ENCODE measurements at regions not wholly inside any gene's neighbourhood (a gene's known extent, or its start where the extent isn't known, plus 50 kb on each side); places are given as distances from the start of the nearest gene placed in this dataset.

- Histone ChIP-seq H3K4me2 (no peak overlapping the region), H4K20me1 (ENCODE audit: low read depth) (no peaks in the 10 kb centered on the region), H3K27ac (no peak overlapping the region), H3K4me1 (peaks cover 17% of the 10 kb centered on the region), H3K36me3 (no peaks in the 10 kb centered on the region), H2AFZ (replicated peaks) (no peak overlapping the region), H3K9ac (no peak overlapping the region), H3K4me3 (no peak overlapping the region), H3K79me2 (ENCODE audit: low read depth) (no peaks in the 10 kb centered on the region), H3K27me3 (no peaks in the 10 kb centered on the region), H3K9me3 (ENCODE audit: low read depth) (no peaks in the 10 kb centered on the region), H3F3A (ENCODE audit: low read depth) (peaks cover 19% of the 10 kb centered on the region)
- Mint-ChIP-seq H3K36me3 (no peaks in the 10 kb centered on the region), H3K4me3 (no peak overlapping the region), H3K27ac (no peak overlapping the region), H3K9me3 (peaks cover 2% of the 10 kb centered on the region), H3K27me3 (ENCODE audit: insufficient read depth, low read depth) (peaks cover 21% of the 10 kb centered on the region), H3K4me1 (peaks cover 44% of the 10 kb centered on the region)
- TF ChIP-seq, protein P1, sequence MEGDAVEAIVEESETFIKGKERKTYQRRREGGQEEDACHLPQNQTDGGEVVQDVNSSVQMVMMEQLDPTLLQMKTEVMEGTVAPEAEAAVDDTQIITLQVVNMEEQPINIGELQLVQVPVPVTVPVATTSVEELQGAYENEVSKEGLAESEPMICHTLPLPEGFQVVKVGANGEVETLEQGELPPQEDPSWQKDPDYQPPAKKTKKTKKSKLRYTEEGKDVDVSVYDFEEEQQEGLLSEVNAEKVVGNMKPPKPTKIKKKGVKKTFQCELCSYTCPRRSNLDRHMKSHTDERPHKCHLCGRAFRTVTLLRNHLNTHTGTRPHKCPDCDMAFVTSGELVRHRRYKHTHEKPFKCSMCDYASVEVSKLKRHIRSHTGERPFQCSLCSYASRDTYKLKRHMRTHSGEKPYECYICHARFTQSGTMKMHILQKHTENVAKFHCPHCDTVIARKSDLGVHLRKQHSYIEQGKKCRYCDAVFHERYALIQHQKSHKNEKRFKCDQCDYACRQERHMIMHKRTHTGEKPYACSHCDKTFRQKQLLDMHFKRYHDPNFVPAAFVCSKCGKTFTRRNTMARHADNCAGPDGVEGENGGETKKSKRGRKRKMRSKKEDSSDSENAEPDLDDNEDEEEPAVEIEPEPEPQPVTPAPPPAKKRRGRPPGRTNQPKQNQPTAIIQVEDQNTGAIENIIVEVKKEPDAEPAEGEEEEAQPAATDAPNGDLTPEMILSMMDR (IDR thresholded peaks at IDR 0.05): no peak
- TF ChIP-seq EZH2 (IDR thresholded peaks at IDR 0.05) (no peak), EZH2phosphoT487 (IDR thresholded peaks at IDR 0.05) (no peak)
- no peak for DNase-seq (ENCODE audit: low spot score)
Measured at GRCh38 chr11:70739091-70739490, 340.8 kb downstream of the CTTN start.

GRCh38 chr11:70739811-70740487 is 341.6 kb downstream of the CTTN start:
- H3K9me3 ChIP-seq (ENCODE audit: low read depth): no peaks in the 10 kb centered on the region

GRCh38 chr11:70740488-70740851 is 342.1 kb downstream of the CTTN start:
- Histone ChIP-seq H3K4me1 (peaks cover 14% of the 10 kb centered on the region), H3K4me2 (no peak overlapping the region), H3K27me3 (no peaks in the 10 kb centered on the region), H3F3A (ENCODE audit: low read depth) (peaks cover 19% of the 10 kb centered on the region), H2AFZ (replicated peaks) (no peak overlapping the region), H3K9ac (no peak overlapping the region), H3K27ac (no peak overlapping the region), H4K20me1 (ENCODE audit: low read depth) (no peaks in the 10 kb centered on the region), H3K4me3 (no peak overlapping the region), H3K36me3 (no peaks in the 10 kb centered on the region), H3K9me3 (ENCODE audit: low read depth) (no peaks in the 10 kb centered on the region), H3K79me2 (ENCODE audit: low read depth) (no peaks in the 10 kb centered on the region)
- Mint-ChIP-seq H3K36me3 (no peaks in the 10 kb centered on the region), H3K4me3 (no peak overlapping the region), H3K4me1 (peaks cover 40% of the 10 kb centered on the region), H3K27ac (no peak overlapping the region), H3K9me3 (peaks cover 2% of the 10 kb centered on the region), H3K27me3 (ENCODE audit: insufficient read depth, low read depth) (peaks cover 21% of the 10 kb centered on the region)
- DNase-seq (ENCODE audit: low spot score): no peak
- TF ChIP-seq EZH2 (IDR thresholded peaks at IDR 0.05) (no peak), EZH2phosphoT487 (IDR thresholded peaks at IDR 0.05) (no peak)
- TF ChIP-seq, protein P1 (IDR thresholded peaks at IDR 0.05): no peak

More at GRCh38 chr11:70739811-70740487, 341.6 kb downstream of the CTTN start:
- H3K27ac Mint-ChIP-seq: no peak overlapping the region
- peaks cover 2% of the 10 kb centered on the region for H3K9me3 Mint-ChIP-seq
- peaks cover 14% of the 10 kb centered on the region for H3K4me1 ChIP-seq
- no peak for TF ChIP-seq EZH2phosphoT487 (IDR thresholded peaks at IDR 0.05)
- TF ChIP-seq, protein P1 (IDR thresholded peaks at IDR 0.05): peak; percentile 28
- no peak for TF ChIP-seq EZH2 (IDR thresholded peaks at IDR 0.05)
- no peaks in the 10 kb centered on the region for H3K36me3 ChIP-seq
- peaks cover 19% of the 10 kb centered on the region for H3F3A ChIP-seq (ENCODE audit: low read depth)
- DNase-seq (ENCODE audit: low spot score): peak; percentile 45
- peaks cover 21% of the 10 kb centered on the region for H3K27me3 Mint-ChIP-seq (ENCODE audit: insufficient read depth, low read depth)
- no peak overlapping the region for H3K9ac ChIP-seq
- no peak overlapping the region for H2AFZ ChIP-seq (replicated peaks)
- H3K27me3 ChIP-seq: no peaks in the 10 kb centered on the region
- peaks cover 40% of the 10 kb centered on the region for H3K4me1 Mint-ChIP-seq
- no peaks in the 10 kb centered on the region for H3K79me2 ChIP-seq (ENCODE audit: low read depth)
- H4K20me1 ChIP-seq (ENCODE audit: low read depth): no peaks in the 10 kb centered on the region
- H3K27ac ChIP-seq: no peak overlapping the region
- H3K4me2 ChIP-seq: no peak overlapping the region
- peak overlapping the region; percentile 21 for H3K4me3 Mint-ChIP-seq
- no peak overlapping the region for H3K4me3 ChIP-seq
- H3K36me3 Mint-ChIP-seq: no peaks in the 10 kb centered on the region

Measured in neural progenitor cell (in vitro differentiated cells).